ENCODE measurements at regions not wholly inside any gene's neighbourhood (a gene's known extent, or its start where the extent isn't known, plus 50 kb on each side); places are given as distances from the start of the nearest gene placed in this dataset.
"Not testable (repeated sequence)": the region's sequence is repeated elsewhere in the genome, so short reads cannot be mapped to it uniquely, and the experiment has no call there.

DNA sequence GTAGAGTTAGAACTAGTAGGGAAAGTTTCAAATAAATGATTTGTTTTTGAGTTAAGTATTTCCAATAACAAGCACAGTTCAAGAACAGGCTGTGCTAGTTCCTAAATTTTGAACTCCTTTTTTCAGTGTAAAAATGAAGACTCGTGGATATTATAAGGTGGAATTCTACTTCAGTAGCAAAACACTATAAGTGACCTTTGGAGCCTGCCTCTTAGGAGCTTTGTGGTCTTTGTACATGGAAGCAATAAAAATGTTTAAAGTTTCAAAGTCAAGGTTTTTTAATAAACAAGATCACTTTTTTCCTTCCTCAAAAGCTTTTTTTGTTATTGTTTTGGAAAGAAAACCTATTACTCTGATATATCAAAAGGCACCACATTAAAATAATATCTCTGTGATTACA is 292.4 kb upstream of the VWC2 start:
- DNase-seq (ENCODE audit: low read depth): no peak

DNA sequence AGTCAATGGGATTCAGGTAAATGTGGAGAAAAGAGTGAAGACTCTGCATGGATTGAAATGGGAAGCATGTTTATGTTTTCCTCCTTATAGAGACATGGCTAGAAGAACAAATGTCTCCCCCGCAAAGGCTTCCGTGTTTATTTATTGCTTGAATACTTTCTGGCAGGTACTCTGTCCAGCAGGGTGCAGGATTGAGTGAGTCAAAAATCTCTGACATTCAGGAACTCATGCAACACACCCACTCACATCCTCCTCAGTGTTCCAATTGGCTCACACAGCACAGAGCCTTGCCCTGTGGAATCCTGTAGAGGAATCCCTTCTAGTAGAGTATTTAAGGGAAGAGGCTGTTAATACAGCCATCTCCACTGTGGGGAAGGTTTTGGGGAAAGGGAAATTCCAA is 290.3 kb upstream of the VWC2 start:
- no peak for DNase-seq (ENCODE audit: low read depth)

DNA sequence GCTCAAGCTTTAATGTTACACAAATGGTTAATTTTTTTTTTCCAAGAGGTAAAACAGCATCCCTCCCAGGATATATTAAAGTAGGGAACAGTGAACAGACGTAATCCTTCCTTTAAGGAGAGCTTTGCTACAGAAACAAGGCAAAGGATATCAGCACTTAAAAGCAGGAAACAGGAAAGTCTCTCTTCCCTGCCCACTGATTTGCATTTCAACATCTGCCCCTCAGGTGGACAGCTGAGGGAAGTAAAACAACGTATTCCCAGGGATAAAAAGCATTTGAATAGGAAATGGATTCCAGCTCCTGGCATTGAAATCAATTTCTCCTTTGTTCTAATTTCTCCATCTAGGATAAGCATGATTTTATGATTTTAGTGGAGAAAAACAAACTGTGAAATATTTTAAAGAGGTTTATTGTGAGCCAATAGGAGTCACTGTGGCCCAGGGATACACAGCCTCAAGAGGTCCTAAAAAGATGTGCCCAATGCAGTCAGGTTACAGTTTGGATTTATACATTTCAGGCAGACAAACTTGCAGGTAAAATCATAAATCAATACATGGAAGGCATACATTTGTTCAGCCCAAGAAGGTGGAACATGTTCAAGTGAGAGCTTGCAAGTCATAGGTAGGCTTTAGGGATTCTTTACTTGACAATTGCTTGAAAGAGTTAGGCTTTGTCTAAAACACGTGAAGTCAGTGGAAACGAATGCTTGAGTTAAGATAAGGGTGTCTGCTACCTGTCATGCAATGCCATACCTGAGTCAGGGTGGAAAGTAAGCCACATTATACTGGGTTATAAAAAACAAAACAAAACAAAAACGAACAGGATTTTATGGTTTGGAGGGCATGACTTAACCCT is 286.2 kb upstream of the VWC2 start:
- DNase-seq (ENCODE audit: low read depth): no peak

DNA sequence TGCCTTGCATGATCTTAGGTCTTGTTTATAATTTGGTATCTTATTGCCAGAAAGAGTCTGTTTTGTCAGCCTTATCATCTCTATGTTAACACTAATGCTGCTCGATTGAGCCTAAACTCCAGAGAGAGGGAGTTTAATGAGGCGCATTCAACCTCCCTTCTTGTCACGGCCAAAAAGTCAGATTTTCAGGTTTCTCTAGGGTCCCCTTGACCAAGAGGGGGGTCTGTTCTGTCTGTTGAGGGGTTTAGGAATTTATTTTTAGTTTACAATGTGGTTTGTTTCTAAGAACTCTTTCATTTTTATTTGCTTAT is 285.7 kb upstream of the VWC2 start:
- no peak for DNase-seq (ENCODE audit: low read depth)

DNA sequence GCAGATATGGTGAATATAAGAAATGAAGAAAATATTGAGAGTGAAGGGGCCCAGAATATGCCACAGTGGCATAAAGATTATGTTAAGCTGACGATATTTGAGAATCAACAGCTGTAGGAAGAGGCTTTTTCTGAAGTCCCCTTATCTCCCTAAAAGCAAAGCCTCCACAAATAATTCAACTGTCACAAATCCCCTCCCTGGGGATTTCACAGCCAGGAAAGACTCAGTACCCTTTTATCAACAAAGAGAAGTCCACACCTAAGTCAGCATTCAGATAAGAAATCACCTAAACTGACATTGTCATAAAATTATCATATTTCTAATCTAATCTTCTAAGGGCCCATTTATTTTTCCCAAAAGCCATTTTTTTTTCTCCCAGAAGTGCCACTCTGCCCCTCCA is 284.9 kb upstream of the VWC2 start:
- DNase-seq (ENCODE audit: low read depth): no peak

DNA sequence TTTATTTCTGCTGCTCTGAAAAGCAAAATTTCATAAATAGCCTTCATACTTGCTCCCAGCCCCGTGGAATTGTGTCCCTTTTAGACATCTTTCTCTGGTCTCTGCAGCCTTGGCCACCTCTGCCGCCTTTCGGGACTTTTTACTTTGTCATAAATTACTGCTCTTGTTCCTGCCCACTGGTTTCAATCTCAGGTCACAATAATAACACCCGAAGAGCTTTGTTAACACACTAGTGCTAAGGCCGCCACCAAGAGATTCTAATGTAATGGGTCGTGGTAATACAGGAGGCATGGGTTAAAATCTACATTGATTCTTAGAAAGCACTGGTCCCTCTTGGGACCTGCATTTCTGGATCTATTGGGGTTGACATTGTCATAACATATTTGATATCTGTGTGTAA is 276.0 kb upstream of the VWC2 start:
- DNase-seq (ENCODE audit: low read depth): no peak

DNA sequence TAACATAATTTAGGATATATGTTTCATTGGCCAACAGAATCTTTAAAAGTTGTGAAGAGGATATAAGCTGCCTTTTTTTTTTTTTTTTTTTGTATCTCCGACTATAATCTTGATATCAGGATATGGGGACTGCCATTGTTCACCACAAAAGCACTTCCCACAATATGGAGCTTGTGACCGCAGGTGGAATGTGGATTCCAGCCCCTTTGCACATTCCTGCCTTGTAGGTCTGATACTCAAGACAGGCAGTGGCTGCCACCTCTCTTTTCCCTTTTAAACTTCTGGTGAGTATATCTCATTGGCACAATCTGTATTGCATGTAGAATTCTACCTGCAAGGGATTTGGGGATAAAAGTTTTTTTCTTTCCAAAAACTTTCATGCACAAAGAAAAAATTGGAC is 272.7 kb upstream of the VWC2 start:
- DNase-seq (ENCODE audit: low read depth): no peak

DNA sequence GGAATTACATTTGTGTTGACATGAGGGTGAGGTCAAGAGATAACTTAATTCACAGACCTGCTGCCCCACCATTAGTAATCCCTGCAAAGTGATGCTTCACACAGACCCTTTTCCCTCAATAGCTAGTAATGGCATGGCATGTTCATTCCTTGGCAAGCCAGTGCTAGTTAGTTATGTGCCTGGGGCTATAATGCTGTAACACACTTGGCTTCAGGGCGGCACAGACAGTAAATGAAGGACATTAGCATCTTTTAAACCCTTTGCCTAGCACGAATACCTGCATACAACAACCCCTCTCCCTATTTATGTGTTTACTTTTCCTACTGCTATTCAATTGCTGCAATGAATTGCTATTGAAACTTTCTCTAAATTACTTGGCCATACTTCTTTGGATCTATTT is 266.2 kb upstream of the VWC2 start:
- DNase-seq (ENCODE audit: low read depth): not testable (repeated sequence)

DNA sequence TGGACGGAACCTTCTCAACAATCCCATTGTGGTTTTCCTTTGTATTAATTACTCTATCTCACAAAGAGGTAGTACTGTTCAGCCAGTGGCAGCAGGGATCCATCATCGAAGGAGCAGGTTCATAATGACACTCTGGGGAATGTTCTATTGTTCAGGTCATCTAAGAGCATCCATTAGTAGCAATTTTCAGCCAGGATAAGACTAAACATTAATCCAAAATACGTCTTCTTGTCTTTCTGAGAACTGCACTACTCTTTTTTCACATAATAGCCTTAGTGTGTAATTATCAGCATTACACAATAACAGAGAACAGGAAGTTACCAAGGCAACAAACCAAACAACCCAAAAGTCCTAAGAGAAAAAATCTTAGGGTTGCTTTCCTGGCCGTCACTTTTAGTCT is 259.5 kb upstream of the VWC2 start:
- no peak for DNase-seq (ENCODE audit: low read depth)

DNA sequence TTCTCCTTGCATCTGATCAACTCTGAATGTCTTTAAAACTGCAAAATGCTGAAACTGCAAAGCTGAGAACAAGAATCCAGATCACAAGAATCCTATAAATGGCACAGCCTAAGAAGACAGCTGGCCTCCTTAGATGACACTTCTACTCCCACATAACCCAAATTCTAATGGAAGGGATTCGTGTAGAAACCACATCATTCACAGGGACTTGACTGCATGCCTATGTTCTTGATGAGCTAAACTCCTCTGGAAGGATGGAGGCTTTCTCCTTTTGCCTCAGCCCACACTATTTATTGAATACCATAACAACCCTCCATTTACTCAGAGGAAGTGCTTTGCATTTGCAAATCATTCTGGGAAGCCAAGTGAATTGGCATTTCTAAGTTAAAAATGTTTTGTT is 252.5 kb upstream of the VWC2 start:
- DNase-seq (ENCODE audit: low read depth): no peak

DNA sequence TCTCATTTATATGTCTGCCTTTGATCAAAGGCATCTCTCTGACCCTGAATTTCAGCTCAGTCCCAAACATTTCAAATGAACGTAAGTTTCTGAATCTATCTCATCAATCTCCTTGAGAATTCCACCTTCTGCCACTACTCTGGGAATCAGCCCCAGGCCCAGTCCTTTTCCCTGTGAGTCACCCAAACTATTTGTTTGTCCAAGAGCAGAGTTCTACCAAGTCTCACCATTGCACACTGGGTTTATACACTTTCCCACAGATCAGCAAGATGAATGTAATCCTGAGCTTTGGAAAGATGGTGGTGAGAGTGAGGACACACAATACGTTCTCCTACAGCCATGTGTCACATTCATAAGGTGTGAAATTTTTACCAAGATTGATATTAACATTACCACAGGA is 251.3 kb upstream of the VWC2 start:
- DNase-seq (ENCODE audit: low read depth): no peak

DNA sequence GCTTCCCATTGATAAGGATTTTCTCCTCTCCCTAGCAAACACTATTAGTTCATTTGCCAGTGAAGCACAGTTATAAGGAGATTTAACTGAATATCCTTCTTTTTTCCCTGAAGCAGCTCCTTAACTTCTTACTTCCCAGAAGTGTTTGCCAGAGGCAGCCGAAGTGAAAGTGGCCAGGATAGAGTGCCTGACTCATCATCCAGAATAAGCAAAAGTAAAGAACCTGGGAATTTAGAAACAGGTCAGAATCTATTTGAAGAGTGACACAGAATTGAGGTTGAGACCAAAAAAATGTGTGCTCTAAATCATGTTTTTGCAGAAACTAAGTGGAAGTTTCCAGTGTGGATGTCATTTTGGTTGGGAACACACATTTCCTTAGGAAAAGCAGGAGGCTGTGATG is 249.6 kb upstream of the VWC2 start:
- no peak for DNase-seq (ENCODE audit: low read depth)

DNA sequence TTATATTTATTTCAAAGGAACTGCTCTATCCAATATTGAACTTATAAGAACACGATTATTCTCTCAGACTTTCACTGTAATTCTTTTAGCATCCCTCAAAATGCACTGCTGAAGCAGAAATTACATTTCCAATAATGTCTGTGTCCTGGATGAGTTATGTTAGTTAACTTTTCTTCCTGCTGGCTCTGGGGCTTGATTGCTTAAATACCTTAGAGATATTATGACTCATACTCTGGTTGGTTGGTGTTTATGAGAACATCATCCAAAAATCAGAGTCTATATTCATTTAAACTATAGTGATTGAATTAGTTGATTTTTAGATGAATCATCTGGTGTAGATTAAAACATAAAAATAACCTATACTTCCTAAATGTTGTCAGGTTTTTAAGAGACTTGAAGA is 246.3 kb upstream of the VWC2 start:
- no peak for DNase-seq (ENCODE audit: low read depth)

DNA sequence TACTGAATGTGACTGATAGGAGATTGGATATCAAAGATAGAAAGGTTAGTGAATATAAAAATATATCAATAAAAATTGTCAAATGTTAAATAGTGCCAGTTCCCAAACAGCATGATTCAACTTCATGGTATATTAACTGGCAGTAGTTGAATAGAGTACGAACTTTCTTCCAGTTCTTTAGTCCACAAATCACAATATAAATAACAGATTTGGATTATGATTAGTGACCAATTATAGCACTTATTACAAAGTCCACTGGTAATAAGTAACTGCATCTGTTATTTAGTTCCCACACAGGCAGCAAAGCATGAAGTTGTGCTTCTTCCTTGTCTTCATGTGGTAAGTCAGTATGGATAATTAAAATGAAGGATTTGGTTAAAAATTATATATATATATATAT is 243.0 kb upstream of the VWC2 start:
- no peak for DNase-seq (ENCODE audit: low read depth)

DNA sequence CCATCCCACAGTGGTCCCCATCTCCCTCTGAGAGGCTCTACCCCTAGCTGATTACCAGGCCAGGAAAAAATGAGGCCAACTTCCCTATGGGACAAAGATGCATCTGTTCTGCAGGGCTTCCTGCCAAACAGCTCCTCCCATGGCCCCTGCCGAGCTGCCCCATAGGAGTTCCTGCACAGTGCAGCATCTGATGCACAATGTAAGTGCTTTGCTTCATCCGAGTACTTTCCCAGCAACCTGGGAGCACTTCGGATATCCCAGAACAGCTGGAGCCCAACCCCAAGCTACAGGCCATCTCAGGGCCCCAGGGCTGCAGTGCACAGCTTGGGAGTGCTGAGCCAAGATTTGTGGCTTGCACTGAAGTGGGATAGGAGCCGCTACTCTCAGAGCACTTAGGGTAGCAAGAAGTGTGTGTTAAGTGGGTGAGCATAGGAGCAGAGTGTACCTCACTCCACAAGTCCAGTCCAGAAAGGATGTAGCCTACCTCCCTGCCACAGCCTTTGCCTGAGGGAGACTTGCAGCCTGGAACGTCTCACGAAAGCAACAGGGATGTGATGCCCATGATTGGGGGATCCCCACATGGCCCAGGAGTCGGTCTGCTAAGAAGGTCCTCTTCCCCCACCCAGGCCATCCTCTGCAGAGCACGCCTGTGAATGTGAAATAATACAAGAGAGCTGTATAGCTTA is 209.6 kb upstream of the VWC2 start:
- no peak for DNase-seq (ENCODE audit: low read depth)

DNA sequence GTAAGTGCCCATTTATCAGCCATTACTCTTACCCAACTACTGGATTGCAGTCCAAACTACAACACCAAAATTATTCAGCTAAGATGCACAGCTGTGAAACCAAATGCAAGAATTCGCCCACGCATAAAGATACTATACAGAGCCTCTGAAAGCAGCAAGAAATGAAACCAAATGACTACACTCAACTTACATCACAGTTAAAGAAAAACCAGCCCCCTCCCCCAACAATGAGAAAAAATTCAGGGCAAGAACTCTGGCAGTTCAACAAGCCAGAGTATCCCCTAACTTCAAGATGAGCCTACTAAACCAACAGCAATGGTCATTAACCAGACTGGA is 209.1 kb upstream of the VWC2 start:
- no peak for DNase-seq (ENCODE audit: low read depth)

DNA sequence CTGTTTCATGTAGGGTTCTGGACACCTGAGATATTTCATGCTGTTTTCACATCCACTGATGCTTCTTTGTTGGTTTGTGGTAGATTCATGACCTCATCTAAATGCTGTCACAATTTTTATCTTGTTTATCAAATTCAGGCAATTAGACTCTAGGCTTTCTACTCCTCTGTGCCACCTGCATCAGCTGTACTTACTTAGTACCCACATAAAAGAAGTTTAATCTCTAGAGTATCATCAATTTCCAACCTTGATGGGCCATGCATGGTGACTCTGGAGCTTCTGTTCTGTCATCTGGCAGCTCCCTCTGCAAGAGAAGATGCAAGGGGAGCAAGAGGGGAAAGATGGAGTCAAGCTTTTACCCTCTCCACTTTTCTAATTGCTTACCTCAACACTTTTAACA is 195.9 kb upstream of the VWC2 start:
- DNase-seq (ENCODE audit: low read depth): no peak

DNA sequence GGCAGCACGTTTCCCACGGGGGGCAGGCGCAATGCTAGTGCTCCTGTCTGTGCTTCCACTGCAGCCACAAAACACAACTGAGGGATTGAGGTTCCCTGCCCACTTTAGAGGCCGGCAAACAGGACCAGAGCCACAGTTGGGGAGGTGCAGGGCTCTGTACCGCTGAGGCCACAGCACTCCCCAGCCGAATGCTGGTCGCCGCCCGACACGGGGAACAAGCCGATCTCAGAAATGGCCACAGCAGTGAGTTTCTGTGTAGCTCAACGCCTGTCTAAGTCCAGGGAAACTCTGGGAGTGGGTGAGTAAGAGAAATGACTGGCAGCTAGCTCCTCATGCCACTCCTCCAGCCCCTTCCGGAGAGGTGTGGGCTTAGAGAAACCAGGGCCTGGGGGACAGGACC is 194.0 kb upstream of the VWC2 start:
- no peak for DNase-seq (ENCODE audit: low read depth)

DNA sequence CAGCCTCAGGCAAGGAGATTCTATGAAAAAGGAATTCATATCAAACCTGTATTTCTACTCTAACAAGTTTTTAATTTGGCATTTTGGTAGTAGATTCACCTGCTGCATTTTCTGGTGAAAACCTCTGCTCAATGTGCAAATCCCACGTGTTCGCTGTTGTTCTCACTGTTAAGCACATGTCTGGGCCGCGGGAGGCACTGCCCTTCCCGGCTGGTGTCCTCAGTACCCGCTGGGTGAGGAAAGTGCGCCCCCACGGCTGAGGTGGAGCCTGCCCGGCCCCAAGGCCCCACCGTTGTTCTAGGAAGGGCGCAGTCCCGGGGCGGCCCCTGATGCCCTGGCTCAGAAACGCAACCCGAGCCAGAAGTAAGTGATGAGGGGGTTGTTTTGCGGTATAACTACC is 193.4 kb upstream of the VWC2 start:
- DNase-seq (ENCODE audit: low read depth): no peak

DNA sequence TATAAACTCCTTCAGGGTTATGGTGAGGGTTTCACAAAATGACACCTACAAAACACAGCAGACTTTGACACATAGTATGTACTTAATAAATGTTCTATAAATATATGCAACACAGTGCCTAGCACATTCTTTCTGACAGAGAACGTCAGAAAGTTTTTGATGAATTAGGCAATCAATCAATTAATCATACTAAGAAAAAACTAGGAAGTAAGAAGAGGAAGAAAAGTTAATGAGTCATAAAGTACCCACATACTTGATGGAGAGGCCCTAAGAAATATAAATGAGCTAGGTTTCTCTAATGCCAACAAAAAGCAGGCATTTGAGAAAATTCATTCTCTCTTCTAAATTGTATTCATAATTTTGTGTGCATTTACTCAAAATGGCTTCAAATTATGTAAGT is 192.7 kb upstream of the VWC2 start:
- no peak for DNase-seq (ENCODE audit: low read depth)

DNA sequence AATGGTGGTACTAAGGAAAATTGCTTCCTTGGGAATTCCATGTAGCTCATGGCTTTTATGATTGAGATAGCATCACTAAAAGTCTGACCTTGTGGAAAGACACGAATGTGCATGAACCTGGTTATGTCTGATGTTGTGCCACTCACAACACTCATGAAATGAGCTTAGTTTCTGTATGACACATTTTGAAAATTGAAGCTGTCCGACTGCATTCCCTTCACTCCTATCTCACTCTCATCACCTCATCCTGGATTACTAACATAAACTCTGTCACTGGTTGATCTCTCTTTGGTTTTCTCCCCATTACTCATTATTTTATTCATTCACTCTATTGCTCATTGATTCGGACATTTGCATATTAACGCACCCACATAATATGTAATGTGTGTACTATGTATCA is 190.0 kb upstream of the VWC2 start:
- DNase-seq (ENCODE audit: low read depth): no peak

DNA sequence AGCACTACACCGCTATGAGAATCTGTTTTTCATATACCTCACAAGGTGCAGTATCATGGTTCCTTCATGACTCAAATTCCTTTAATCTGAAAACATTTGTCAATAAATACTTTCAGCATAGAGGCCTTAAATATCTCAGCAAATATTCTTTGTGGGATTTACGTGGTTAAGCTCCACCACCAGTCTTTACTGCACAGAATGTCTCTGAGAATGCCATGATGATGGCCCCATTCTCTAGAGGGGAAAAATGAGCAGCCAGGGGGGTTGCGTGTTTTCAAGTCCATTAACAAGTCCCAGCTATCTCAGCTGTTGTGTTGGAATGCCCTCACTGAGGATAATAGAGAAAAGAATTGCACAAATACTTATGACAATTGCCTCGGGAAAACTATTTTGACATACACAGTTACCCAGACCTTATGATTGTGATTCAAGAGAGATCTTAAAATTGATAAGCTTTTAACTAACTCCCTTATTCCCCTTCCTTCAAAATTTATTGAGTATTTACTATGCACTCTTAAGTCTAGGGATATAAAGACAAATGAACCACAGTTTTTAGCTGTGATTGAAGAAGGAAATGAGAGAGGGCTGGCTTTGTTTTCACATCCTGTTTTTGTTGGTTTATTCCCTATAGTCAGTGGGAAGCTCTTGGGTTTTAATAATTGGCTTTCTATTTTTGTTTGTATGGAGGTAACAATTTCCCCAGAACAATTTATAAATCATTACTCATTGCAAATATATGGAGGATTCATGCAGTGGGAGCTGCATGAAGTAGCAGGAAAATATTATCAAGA is 176.5 kb upstream of the VWC2 start:
- DNase-seq (ENCODE audit: low read depth): no peak

DNA sequence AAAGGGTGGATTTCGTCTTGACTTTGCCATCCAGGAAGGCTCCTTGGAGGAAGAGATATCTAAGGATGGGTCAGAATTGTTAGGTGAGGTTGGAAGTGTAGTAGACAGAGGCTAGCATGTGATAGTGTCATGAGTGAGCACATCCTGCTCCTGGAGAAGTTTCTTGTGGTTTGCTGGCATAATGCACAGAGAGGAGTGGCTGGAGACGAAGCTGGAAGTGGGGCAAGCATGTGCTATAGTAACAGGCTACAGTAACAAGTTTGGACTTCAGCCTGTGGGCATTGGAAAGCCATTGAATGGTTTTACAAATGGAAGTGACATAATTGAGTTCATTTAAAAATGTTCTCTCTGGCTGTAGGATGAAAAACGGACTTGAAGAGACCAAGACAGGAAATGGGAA is 175.6 kb upstream of the VWC2 start:
- DNase-seq (ENCODE audit: low read depth): no peak

All from M059J (cell line).